NCI-H748 (cell line): ENCODE measurements at regions not wholly inside any gene's neighbourhood (a gene's known extent, or its start where the extent isn't known, plus 50 kb on each side); places are given as distances from the start of the nearest gene placed in this dataset.
A peak's percentile ranks its signal among the peaks of the same experiment; 100 is the strongest.

Experiments used
- DNase-seq: peaks from one replicate; lab custom pipeline; 2025; ENCODE audit not compliant: unreplicated experiment; lab: John Stamatoyannopoulos, UW

GRCh38 chr16:55261301-55261700 lies 62.7 kb upstream of the IRX6 start:
- no peak for DNase-seq

GRCh38 chr16:55263271-55264250 lies 60.4 kb upstream of the IRX6 start:
- DNase-seq: no peak

- DNase-seq: peak; percentile 83
Measured at GRCh38 chr16:55264949-55265348, 59.1 kb upstream of the IRX6 start.

- no peak for DNase-seq
Measured at GRCh38 chr16:55265926-55266325, 58.1 kb upstream of the IRX6 start.

GRCh38 chr16:55271945-55272513 lies 52.0 kb upstream of the IRX6 start:
- DNase-seq: no peak

- DNase-seq: no peak
Measured at GRCh38 chr16:55272744-55273143, 51.3 kb upstream of the IRX6 start.

- no peak for DNase-seq
Measured at GRCh38 chr16:55273356-55273755, 50.6 kb upstream of the IRX6 start.

GRCh38 chr16:55273959-55274358 lies 50.0 kb upstream of the IRX6 start:
- DNase-seq: peak; percentile 4
